HG03159 (cell line): ENCODE measurements at regions not wholly inside any gene's neighbourhood (a gene's known extent, or its start where the extent isn't known, plus 50 kb on each side); places are given as distances from the start of the nearest gene placed in this dataset.

Experiments used
- ATAC-seq: cut with Tn5 transposase; IDR thresholded peaks from one replicate; pipeline ENCODE4 v1.9.1; 2021; ENCODE audit warnings: mild to moderate bottlenecking, moderate library complexity; ENCODE audit not compliant: unreplicated experiment

- ATAC-seq: no peak
These were observed 111.2 kb upstream of the FSHR start for GRCh38 chr2:49265471-49265870.

GRCh38 chr2:49262801-49263560 lies 108.7 kb upstream of the FSHR start:
- ATAC-seq: no peak

GRCh38 chr2:49261781-49262180 lies 107.5 kb upstream of the FSHR start:
- ATAC-seq: no peak

- ATAC-seq: no peak
These were observed 106.7 kb upstream of the FSHR start for GRCh38 chr2:49260979-49261538.

- ATAC-seq: no peak
These were observed 105.6 kb upstream of the FSHR start for GRCh38 chr2:49259926-49260325.

- no peak for ATAC-seq
These were observed 101.2 kb upstream of the FSHR start for GRCh38 chr2:49255409-49255971.

GRCh38 chr2:49254401-49254800 lies 100.1 kb upstream of the FSHR start:
- no peak for ATAC-seq

- no peak for ATAC-seq
These were observed 97.5 kb upstream of the FSHR start for GRCh38 chr2:49251766-49252165.

- ATAC-seq: no peak
These were observed 96.9 kb upstream of the FSHR start for GRCh38 chr2:49251251-49251650.

GRCh38 chr2:49248506-49248905 lies 94.2 kb upstream of the FSHR start:
- no peak for ATAC-seq

GRCh38 chr2:49241991-49242390 lies 87.7 kb upstream of the FSHR start:
- no peak for ATAC-seq

GRCh38 chr2:49241501-49241900 lies 87.2 kb upstream of the FSHR start:
- no peak for ATAC-seq

GRCh38 chr2:49240608-49241007 lies 86.3 kb upstream of the FSHR start:
- no peak for ATAC-seq

GRCh38 chr2:49238604-49238960 lies 84.3 kb upstream of the FSHR start:
- no peak for ATAC-seq

GRCh38 chr2:49237867-49238603 lies 83.7 kb upstream of the FSHR start:
- ATAC-seq: no peak

GRCh38 chr2:49236316-49236715 lies 82.0 kb upstream of the FSHR start:
- no peak for ATAC-seq

- no peak for ATAC-seq
These were observed 72.0 kb upstream of the FSHR start for GRCh38 chr2:49226360-49226759.

- no peak for ATAC-seq
These were observed 70.8 kb upstream of the FSHR start for GRCh38 chr2:49225126-49225525.

GRCh38 chr2:49224426-49225010 lies 70.2 kb upstream of the FSHR start:
- ATAC-seq: no peak

- no peak for ATAC-seq
These were observed 68.7 kb upstream of the FSHR start for GRCh38 chr2:49222975-49223528.

GRCh38 chr2:49219741-49220140 lies 65.4 kb upstream of the FSHR start:
- no peak for ATAC-seq
